ENCODE measurements at regions not wholly inside any gene's neighbourhood (a gene's known extent, or its start where the extent isn't known, plus 50 kb on each side); places are given as distances from the start of the nearest gene placed in this dataset.

DNA sequence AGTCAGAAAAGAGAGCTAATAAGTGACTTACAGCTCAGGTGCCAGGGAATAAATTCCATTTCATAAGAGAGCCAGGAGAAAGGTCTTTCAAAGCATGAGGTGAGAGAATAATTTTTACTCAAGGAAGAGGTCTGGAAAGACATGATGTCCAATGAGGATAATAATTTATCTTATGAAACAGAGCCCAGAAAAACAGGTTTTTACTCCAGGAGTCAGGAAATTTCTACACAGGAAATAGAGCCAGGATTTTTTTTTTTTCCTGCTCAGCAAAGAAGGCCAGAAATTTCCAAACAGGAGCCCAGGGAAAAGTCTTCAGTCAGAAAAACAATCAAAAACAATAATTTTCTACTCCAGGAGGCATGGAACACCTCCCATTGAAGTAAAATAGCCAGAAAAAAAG lies 1185.7 kb upstream of the TSPY4 start:
- no peak overlapping the region for H3K27ac Mint-ChIP-seq
- no peaks in the 10 kb centered on the region for H3K4me1 Mint-ChIP-seq (ENCODE audit: low read depth)
- no peaks in the 10 kb centered on the region for H3K9me3 Mint-ChIP-seq
- no peaks in the 10 kb centered on the region for H3K36me3 Mint-ChIP-seq (ENCODE audit: low read depth)
- H3K4me3 Mint-ChIP-seq, result no peak overlapping the region
- H3K27me3 Mint-ChIP-seq (ENCODE audit: insufficient read depth), result no peaks in the 10 kb centered on the region
- DNase-seq (ENCODE audit: low spot score), result no peak
- intact Hi-C loops (cut with micrococcal nuclease), result no loop called here

DNA sequence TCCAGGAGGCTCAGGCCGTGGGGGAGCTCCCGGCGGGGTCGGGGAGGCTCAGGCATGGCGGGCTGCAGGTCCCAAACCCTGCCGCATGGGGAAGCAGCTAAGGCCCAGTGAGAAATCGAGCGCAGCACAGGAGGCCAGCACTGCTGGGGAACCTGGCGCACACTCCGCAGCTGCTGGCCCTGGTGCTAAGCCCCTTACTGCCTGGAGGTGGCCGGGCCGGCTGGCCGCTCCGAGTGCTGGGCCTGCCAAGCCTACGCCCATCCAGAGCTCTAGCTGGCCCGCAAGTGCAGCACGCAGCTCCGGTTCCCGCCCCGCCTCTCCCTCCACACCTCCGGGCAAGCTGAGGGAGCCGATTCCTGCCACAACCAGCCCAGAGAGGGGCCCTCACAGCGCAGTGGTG lies 1208.7 kb upstream of the TSPY4 start:
- Mint-ChIP-seq H3K27ac (no peak overlapping the region), H3K4me3 (no peak overlapping the region), H3K36me3 (ENCODE audit: low read depth) (no peaks in the 10 kb centered on the region), H3K4me1 (ENCODE audit: low read depth) (no peaks in the 10 kb centered on the region), H3K9me3 (no peaks in the 10 kb centered on the region), H3K27me3 (ENCODE audit: insufficient read depth) (no peaks in the 10 kb centered on the region)
- no peak for DNase-seq (ENCODE audit: low spot score)
- intact Hi-C loops (cut with micrococcal nuclease), result no loop called here

DNA sequence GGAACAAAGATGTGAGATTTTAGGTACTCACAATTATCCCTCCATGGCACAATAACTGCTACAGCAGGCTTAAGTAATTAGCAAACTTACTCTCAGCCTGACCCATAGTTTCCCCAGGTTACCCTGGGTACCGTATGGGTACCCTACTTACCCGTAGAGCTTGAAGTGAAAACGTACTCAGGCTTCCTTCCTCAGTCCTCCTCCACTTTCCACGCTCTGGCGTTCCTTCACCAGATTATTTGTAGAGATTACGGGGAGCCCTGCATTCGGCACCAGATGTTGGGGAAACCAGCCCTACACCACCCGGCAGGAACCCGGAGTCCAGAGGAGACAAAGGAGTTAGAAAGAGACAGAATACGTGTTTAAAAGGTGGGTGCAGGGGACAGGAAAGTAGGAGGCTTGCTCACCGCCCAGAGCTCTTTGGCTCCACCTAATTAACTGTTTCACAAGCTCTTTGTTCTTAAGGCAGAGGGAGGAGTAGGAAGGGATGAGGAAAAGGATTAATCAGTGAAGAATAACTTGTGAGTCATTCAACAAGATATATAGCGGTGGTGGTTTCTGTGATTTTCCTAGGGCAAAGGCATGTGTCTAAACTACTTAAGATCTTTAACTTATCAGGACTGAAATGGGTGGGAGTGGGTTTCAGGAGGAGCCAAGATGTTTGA lies 1211.2 kb upstream of the TSPY4 start:
- no peaks in the 10 kb centered on the region for H3K27me3 Mint-ChIP-seq (ENCODE audit: insufficient read depth)
- no peak overlapping the region for H3K27ac Mint-ChIP-seq
- H3K4me3 Mint-ChIP-seq, result no peak overlapping the region
- no peaks in the 10 kb centered on the region for H3K36me3 Mint-ChIP-seq (ENCODE audit: low read depth)
- no peak for DNase-seq (ENCODE audit: low spot score)
- intact Hi-C loops (cut with micrococcal nuclease), result no loop called here
- H3K4me1 Mint-ChIP-seq (ENCODE audit: low read depth), result no peaks in the 10 kb centered on the region
- no peaks in the 10 kb centered on the region for H3K9me3 Mint-ChIP-seq

DNA sequence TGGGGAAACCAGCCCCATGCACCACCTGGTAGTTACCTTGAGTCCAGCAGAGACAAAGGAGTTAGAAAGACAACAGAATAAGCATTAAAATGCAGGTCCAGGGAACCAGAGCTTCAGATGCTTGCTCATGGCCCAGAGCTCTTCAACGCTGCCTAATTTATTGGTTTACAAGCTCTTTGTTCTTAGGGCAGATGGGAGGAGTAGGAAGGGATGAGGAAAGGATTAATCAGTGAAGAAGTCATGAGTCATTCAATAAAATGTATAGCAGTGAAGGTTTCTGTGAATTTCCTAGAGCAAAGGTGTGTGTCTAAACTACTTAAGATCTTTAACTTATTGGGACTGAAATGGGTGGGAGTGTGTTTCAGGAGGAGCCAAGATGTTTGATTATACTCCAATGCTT lies 1210.3 kb upstream of the AMELY start:
- no peaks in the 10 kb centered on the region for H3K4me1 Mint-ChIP-seq (ENCODE audit: low read depth)
- DNase-seq (ENCODE audit: low spot score), result no peak
- no peaks in the 10 kb centered on the region for H3K36me3 Mint-ChIP-seq (ENCODE audit: low read depth)
- no peak overlapping the region for H3K27ac Mint-ChIP-seq
- H3K4me3 Mint-ChIP-seq, result no peak overlapping the region
- H3K27me3 Mint-ChIP-seq (ENCODE audit: insufficient read depth), result no peaks in the 10 kb centered on the region
- H3K9me3 Mint-ChIP-seq, result no peaks in the 10 kb centered on the region
- intact Hi-C loops (cut with micrococcal nuclease), result no loop called here

DNA sequence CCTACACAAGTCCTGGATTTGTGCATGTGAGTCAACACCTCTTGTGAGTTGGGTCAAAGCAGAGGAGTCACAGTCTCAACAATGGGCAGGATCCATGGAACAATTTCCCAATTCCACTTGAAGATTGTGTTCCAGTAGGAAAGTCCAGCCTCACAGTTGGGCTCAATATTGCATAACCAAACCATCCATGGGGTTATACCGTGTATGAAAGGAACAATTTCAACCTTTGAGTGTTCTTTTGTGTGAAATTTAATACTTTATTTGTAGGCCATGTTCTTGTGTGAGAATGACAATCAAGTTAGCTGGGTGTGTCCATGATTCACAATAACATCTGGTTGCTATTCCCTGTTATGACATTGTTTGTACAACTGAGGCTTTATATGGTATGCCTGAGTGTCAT lies 1182.9 kb upstream of the AMELY start:
- intact Hi-C loops (cut with micrococcal nuclease), result no loop called here
- no peaks in the 10 kb centered on the region for H3K4me1 Mint-ChIP-seq (ENCODE audit: low read depth)

DNA sequence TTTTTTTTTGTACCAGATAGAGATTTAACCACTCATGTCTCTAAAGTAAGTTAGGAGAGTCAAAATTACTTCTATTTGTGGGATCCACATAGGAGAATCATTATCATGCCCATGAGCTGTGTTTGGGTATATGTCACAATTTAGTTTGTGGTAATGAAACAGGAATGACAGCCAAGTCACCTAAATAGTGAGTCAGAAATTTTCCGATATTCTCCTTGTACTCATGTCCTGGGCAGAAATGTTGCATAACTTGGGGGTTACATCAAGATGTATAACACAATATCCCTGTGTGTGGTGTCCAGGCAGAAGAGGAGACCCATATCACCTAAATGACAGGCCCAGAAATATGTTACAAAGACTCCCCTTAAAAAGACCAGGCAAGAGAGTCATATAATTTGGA lies 1181.4 kb upstream of the AMELY start:
- intact Hi-C loops (cut with micrococcal nuclease), result no loop called here
- Mint-ChIP-seq H3K36me3 (ENCODE audit: low read depth) (no peaks in the 10 kb centered on the region), H3K27ac (no peak overlapping the region), H3K4me1 (ENCODE audit: low read depth) (no peaks in the 10 kb centered on the region), H3K9me3 (no peaks in the 10 kb centered on the region), H3K27me3 (ENCODE audit: insufficient read depth) (peaks cover 2% of the 10 kb centered on the region), H3K4me3 (no peak overlapping the region)
- DNase-seq (ENCODE audit: low spot score), result no peak

More for the DNA sequence above, 1182.9 kb upstream of the AMELY start:
- Mint-ChIP-seq H3K27ac (no peak overlapping the region), H3K4me3 (no peak overlapping the region), H3K9me3 (no peaks in the 10 kb centered on the region), H3K36me3 (ENCODE audit: low read depth) (no peaks in the 10 kb centered on the region), H3K27me3 (ENCODE audit: insufficient read depth) (peaks cover 2% of the 10 kb centered on the region)
- DNase-seq (ENCODE audit: low spot score), result no peak

DNA sequence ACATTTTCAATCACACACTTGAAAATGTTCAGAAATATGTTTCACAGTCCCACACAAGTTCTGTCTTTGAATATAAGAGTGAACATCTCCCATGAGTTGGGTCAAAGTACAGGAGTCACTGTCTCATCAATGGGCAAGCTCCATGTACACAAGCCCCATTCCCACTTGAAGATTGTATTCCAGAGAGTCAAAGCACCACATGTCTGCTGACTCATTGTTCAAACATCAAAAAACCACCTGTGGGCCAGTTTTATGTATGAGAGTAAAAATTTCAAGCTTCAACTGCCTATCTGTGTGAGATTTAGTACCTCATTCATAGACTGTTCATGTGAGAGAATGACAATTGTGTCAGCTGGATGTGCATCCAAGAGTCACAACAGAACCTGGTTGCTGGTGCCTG lies 1174.4 kb upstream of the AMELY start:
- Mint-ChIP-seq H3K27me3 (ENCODE audit: insufficient read depth) (no peaks in the 10 kb centered on the region), H3K4me3 (no peak overlapping the region), H3K9me3 (no peaks in the 10 kb centered on the region), H3K27ac (no peak overlapping the region), H3K4me1 (ENCODE audit: low read depth) (no peaks in the 10 kb centered on the region), H3K36me3 (ENCODE audit: low read depth) (no peaks in the 10 kb centered on the region)
- intact Hi-C loops (cut with micrococcal nuclease), result no loop called here
- no peak for DNase-seq (ENCODE audit: low spot score)

DNA sequence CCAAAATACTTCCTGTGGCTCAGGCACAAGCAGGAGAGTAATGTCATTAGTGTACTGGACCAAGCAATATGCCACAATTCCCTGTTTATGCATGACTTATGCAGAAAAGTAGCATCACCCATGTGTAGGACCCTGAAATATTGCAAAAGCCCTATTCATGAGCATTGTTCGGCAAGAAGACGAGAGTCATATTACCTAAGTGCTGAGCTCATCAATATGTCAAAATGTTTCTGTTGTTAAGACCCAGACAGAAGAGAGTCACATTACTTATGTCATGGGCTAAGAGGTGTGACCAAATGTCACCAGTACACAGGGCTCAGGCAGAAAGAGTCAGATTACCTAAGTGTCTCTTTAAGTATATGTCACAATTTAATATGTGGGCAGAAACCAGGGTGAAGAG lies 1172.6 kb upstream of the AMELY start:
- Mint-ChIP-seq H3K27ac (no peak overlapping the region), H3K9me3 (no peaks in the 10 kb centered on the region), H3K27me3 (ENCODE audit: insufficient read depth) (no peaks in the 10 kb centered on the region), H3K4me3 (no peak overlapping the region), H3K4me1 (ENCODE audit: low read depth) (no peaks in the 10 kb centered on the region), H3K36me3 (ENCODE audit: low read depth) (no peaks in the 10 kb centered on the region)
- no peak for DNase-seq (ENCODE audit: low spot score)
- intact Hi-C loops (cut with micrococcal nuclease), result no loop called here

DNA sequence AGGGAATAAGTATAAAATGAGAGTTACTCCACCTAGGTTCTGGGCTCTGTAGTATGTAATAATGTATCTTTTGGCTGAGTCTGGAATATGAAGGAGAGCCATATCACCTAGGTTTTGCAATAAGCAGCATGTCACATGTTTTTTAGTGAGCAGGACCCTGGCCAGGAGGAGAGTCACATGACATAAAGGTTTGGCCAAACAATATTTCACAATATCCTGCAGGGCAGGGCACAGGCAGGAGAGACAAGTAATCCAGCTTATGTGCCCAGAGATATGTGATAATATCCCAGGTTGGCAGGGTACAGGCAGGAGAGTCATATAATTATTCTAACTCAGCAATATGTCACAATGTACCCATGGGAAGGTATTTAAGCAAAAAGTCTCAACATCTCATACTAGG lies 1169.6 kb upstream of the AMELY start:
- H3K4me3 Mint-ChIP-seq, result no peak overlapping the region
- no peaks in the 10 kb centered on the region for H3K9me3 Mint-ChIP-seq
- no peaks in the 10 kb centered on the region for H3K27me3 Mint-ChIP-seq (ENCODE audit: insufficient read depth)
- no peak for DNase-seq (ENCODE audit: low spot score)
- H3K4me1 Mint-ChIP-seq (ENCODE audit: low read depth), result no peaks in the 10 kb centered on the region
- intact Hi-C loops (cut with micrococcal nuclease), result no loop called here
- H3K36me3 Mint-ChIP-seq (ENCODE audit: low read depth), result no peaks in the 10 kb centered on the region
- no peak overlapping the region for H3K27ac Mint-ChIP-seq

DNA sequence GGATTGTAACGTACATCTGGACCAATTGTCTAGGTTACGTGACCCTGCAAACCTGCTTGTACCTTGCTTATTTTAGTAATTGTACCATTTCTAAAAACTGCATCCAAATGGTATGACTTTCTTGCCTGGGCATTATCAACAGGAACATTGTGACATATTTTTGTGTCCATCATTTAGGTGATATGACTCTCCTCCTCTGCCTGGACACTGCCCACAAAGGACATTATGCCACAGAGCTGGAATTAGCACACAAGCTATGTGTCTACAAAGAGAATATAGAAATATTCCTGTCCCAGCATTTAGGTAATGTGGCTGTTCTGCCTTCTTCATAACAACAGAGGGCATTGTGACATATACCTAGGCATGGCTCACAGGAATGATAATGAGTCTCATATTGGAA lies 1153.7 kb upstream of the AMELY start:
- Mint-ChIP-seq H3K27ac (no peak overlapping the region), H3K4me1 (ENCODE audit: low read depth) (no peaks in the 10 kb centered on the region), H3K4me3 (no peak overlapping the region), H3K36me3 (ENCODE audit: low read depth) (no peaks in the 10 kb centered on the region), H3K27me3 (ENCODE audit: insufficient read depth) (no peaks in the 10 kb centered on the region), H3K9me3 (no peaks in the 10 kb centered on the region)
- intact Hi-C loops (cut with micrococcal nuclease), result no loop called here
- no peak for DNase-seq (ENCODE audit: low spot score)

DNA sequence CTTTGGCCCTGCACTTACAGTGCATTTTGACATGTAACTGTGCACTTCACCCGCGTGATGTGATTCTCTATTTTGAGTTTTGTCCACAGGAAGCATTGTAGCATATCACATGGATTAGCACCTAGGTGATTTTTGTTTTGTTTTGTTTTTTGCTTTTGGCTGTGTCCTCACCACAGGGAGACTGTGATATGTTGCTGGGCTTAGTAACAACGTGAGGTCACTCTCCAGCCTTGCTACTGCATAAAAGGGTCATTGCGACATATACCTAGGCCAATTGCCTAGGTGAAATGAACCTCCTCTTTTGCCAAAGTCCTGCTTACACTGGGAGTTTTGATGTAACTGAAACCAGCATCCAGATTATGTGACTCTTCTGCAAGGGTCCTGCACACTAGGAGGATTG lies 1152.9 kb upstream of the AMELY start:
- H3K4me1 Mint-ChIP-seq (ENCODE audit: low read depth), result no peaks in the 10 kb centered on the region
- no peaks in the 10 kb centered on the region for H3K36me3 Mint-ChIP-seq (ENCODE audit: low read depth)
- H3K9me3 Mint-ChIP-seq, result no peaks in the 10 kb centered on the region
- no peak overlapping the region for H3K4me3 Mint-ChIP-seq
- no peaks in the 10 kb centered on the region for H3K27me3 Mint-ChIP-seq (ENCODE audit: insufficient read depth)
- no peak overlapping the region for H3K27ac Mint-ChIP-seq
- no peak for DNase-seq (ENCODE audit: low spot score)
- intact Hi-C loops (cut with micrococcal nuclease), result no loop called here

DNA sequence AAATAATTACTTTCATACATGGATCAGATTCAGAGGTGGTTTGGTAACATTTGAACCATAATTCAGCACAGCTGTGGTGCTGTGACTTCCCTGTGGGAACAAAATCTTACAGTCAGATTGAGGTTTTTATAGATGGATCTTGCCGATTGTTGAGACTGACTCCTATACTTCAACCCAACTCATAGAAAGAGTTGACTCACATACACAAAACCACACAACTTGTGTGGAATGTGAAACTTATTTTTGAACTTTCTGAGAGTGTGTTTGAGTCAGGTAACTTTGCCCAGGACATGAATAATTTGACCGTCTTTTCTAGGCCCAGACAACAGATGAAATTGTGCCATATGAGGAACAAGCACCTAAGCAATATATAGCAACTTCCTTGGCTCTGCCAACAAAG lies 1152.4 kb upstream of the AMELY start:
- no peak overlapping the region for H3K4me3 Mint-ChIP-seq
- no peaks in the 10 kb centered on the region for H3K4me1 Mint-ChIP-seq (ENCODE audit: low read depth)
- DNase-seq (ENCODE audit: low spot score), result no peak
- intact Hi-C loops (cut with micrococcal nuclease), result no loop called here
- H3K27ac Mint-ChIP-seq, result no peak overlapping the region
- H3K36me3 Mint-ChIP-seq (ENCODE audit: low read depth), result no peaks in the 10 kb centered on the region
- H3K27me3 Mint-ChIP-seq (ENCODE audit: insufficient read depth), result no peaks in the 10 kb centered on the region
- H3K9me3 Mint-ChIP-seq, result no peaks in the 10 kb centered on the region

DNA sequence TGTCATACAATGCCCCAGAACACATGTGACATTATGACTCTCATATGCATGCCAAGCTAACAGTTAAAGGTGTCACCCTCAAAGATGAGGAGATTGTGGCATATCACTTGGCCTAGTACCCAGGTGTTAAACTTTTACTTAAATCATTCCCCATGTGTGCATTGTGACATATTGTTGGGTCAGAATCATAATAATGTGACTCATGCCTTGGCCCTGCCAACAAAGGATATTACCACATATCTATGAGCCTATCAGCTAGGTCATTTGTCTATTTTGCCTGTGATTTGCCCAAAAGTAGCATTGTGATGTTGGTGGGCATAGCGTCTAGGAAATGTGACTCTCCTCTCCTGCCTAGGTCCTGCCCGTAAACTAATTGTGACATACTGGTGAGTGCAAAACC lies 1147.1 kb upstream of the AMELY start:
- DNase-seq (ENCODE audit: low spot score), result no peak
- intact Hi-C loops (cut with micrococcal nuclease), result no loop called here
- Mint-ChIP-seq H3K9me3 (no peaks in the 10 kb centered on the region), H3K36me3 (ENCODE audit: low read depth) (no peaks in the 10 kb centered on the region), H3K27ac (no peak overlapping the region), H3K27me3 (ENCODE audit: insufficient read depth) (no peaks in the 10 kb centered on the region), H3K4me3 (no peak overlapping the region), H3K4me1 (ENCODE audit: low read depth) (no peaks in the 10 kb centered on the region)

DNA sequence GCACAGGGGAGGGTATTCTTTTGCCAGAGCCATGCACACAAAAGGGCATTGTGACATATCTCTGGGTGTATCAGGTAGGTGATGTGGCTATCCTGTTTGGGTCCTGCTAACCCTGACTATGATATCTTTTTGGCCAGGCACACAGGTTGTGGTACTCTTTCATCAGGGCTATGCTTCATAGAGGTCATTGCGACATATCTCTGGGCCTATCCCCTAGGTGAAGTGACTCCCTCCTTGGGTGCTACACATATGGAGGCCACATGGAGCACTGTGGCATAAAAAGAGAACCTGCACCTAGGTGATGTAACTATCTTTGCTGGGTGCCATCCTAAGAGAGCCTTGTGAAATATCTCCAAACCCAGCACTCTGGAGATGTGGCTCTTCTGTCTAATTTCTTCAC lies 1139.8 kb upstream of the AMELY start:
- Mint-ChIP-seq H3K4me1 (ENCODE audit: low read depth) (no peaks in the 10 kb centered on the region), H3K36me3 (ENCODE audit: low read depth) (no peaks in the 10 kb centered on the region), H3K27me3 (ENCODE audit: insufficient read depth) (no peaks in the 10 kb centered on the region), H3K9me3 (no peaks in the 10 kb centered on the region), H3K4me3 (no peak overlapping the region), H3K27ac (no peak overlapping the region)
- intact Hi-C loops (cut with micrococcal nuclease), result no loop called here
- no peak for DNase-seq (ENCODE audit: low spot score)
